NCI-H446 treated with DMSO at 0.1 percent for 48 hours (cell line): ENCODE measurements at regions not wholly inside any gene's neighbourhood (a gene's known extent, or its start where the extent isn't known, plus 50 kb on each side); places are given as distances from the start of the nearest gene placed in this dataset.
"Not testable (repeated sequence)": the region's sequence is repeated elsewhere in the genome, so short reads cannot be mapped to it uniquely, and the experiment has no call there.

Source experiments
- DNase-seq: peaks from one replicate; lab custom pipeline; 2025; lab: John Stamatoyannopoulos, UW

DNA sequence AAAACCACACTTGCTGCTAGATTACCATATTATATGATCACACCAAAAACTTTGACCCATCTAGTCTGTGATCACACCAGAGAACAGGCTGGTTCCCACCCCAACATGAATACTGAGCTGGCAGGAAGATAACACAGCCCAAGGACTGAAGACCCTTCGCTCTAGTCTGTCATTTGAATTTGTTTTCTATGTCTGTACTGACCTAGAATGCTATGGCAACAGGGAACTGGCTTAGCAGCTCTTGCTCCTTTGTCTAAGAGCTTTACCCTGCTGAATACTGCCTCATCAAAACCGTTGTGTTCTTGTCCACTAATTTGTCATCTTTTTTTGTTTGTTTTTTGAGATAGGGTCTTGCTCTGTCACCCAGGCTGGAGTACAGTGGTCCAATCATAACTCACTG lies 420.4 kb downstream of the AASDHPPT start:
- no peak for DNase-seq

DNA sequence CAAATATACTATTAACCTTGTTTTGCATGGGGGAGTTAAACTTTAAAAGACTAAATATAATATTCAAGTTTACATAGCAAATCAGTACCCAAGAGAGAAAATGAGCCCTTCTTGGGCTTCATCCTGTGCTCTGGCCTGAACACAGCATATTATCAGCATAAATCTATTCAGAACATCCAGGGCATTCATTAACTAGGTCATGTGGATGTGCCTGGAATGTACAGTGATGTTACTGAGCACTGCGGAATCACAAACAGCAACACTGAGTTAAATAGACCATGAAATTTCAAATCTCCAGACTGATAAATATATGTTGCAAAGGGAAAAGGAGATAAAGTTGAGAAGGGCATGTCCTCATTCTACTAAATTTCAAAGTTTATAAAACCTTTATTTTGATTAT lies 426.4 kb downstream of the AASDHPPT start:
- no peak for DNase-seq

DNA sequence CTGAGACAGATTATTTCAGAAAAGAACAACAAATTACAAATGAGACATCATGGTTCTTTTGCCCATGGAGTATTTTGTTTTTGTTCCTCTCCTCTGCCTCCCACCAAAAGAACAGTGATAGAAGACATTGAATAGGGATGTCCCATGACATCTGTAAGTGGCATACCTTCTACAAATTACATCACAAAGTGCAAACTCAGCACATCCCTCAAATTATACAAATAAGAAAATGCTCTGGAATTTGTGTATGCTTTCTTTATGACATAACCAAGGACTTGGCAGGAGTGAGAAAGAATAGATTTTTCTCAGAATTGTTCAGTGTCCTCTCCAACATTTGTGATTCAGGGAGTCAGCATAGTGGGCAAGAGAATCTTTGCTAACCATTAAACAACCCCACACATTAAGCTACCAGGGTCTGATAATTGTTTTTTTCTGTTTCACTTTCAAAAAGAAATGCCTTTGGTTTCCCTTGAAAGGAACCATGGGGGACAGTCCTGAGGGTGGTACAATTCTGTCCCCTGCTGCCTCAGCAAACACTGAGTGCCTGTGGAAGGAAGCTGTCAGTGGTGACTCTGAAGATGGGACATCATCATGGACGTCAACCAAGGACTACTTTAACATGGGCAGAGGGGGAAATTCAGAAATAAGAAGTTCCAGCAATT lies 430.3 kb downstream of the AASDHPPT start:
- DNase-seq: no peak

DNA sequence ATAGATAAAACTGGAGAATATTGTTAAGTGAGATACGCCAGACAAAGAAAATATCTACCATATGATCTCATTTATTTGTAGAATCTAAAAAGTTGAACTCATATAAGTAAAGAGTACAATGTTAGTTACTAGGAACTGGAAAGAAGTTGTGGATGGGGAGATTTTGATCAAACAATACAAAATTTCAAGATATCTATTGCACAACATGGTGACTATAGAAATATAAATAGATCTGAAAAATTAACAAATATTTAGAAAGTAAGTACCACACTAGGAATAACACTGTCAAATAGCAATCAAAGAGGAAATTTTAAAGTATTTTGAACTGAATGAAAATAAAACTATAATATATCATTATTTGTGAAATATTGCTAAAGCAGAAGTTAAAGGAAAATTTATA lies 437.2 kb downstream of the AASDHPPT start:
- no peak for DNase-seq

DNA sequence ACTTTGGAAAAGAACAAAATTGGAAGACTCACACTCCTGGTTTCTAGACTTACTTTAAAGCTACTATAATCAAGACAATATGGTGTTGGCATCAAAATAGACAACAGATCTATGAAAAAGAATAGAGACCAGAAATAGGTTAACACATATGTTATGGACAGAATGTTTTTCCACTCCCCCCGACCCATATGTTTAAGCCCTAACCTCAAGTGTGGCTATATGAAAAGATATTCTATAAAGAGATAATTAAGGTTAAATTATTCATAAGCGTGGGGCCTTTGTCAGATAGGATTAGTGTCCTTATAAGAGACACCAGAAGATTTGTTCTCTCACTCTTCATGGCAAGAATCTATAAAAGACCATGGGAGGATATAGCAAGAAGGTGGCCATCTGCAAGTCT lies 440.0 kb downstream of the AASDHPPT start:
- DNase-seq: no peak

DNA sequence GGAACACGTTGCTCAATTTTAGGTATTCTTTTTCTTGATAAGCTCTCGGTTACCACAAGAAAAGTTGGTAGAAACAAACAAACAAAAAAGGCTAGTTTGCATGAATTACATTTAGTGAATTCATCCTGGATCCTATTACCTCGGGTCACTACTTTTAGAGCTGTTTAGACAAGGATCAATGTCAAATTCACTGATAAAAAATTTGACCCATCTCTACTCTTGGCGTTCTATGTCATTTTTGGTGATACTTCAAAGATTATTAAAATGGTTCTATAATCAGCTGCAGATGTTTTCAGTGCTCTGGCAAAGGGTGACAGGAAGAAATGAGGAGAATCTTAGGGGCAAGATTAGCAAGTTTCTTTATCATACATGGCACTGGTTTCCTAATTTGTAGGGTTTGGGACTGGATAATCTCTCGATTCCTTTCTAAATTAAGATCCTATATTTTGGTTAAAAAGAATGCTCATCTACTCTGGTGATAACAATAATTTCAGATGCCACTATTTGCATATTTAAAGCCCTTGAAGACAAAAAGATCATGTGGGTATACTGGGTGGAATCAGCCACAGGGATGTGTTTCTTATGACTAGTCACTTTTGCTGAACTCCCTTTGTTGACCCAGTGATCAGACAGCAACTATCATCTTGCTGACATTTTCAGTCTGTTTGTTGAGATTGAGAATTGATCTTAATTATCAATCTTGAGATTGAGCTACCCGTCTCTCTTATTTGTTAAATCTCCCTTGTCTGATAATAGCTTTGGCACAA lies 442.9 kb downstream of the AASDHPPT start:
- no peak for DNase-seq

DNA sequence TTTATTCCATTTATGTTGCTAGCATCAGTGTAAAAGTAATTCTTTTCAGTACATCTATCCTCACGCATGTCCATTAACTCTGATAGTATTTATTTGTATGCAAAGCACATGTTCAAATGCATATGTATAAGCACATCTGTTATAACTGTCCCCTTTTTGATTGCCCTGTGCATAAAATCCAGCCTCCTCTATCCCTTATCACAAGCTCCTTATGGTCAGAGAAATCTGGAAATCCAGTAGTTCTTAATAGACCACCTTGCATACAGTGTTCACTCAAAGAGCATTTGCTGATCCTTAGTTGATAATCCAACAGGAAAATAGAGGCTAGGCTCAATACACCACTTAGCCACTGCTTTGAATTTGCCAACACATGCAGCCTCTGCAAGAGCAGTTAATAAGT lies 443.5 kb downstream of the AASDHPPT start:
- no peak for DNase-seq

DNA sequence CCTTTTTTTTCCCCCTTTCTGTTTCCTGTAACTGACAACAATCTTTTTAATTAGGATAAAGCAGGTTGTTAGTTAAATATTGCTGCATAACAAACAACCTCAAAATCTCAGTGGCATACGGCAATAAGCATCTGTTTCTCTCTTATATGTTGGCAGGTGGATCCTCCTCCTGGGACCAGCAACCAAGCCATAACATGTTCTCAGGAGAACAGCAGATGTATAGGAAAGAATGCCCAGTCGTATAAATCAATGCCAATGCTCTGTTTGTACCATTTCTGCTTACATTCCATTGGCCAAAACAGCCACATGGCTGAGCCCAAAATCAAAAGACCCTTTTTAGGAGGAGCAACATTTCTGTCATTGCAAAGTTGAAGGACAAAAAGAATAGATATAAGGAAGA lies 445.7 kb downstream of the AASDHPPT start:
- DNase-seq: peak; percentile 90

DNA sequence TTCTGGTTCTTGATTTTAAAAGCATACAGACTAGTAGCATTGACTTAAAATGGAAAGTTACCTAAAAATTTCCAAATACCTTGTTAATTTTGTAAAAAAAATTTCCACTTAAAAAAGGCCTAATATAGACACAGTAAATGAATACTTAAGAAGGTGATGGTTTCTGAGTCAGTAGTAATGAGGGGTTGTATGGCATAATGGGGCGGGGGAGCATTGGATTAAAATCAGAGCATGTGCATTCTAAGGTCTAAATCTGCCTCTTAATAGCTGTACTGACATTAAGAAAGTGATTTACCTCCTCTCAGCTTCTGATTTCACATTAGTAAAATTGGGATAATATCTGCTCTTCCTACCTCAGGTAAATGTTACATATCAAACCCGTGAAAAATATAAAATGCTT lies 446.5 kb downstream of the AASDHPPT start:
- DNase-seq: no peak

DNA sequence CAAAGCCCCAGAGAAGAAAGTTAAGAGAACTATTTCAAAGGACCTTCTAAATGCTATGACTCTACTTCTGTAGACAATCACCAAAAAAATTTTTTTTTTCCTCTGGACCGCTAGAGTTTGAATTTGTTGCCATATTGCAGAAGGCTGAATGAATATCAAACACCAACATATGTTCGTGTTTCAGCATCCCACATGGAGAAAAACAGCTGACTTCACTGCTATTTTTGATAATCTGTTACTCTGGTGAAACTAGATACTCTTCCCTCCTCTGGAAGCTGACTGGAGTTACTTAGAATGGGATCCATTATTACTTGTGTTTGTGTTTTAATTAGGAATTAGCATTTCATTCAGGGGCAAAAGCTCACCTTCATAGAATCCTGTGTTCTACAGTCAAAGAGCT lies 447.0 kb downstream of the AASDHPPT start:
- peak; percentile 20 for DNase-seq

DNA sequence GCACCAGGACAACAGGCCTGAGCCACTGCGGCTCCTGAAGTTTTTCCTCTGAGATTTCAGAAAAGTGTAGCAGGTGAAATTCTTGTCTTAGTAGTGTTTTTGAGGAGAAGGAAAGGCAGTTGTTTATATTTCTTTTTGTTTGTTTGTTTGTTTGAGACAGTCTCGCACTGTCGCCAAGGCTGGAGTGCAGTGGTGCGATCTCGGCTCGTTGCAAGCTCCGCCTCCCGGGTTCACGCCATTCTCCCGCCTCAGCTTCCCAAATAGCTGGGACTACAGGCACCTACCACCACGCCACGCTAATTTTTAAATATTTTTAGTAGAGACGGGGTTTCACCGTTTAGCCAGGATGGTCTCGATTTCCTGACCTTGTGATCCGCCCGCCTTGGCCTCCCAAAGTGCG lies 454.2 kb downstream of the AASDHPPT start:
- DNase-seq: not testable (repeated sequence)

DNA sequence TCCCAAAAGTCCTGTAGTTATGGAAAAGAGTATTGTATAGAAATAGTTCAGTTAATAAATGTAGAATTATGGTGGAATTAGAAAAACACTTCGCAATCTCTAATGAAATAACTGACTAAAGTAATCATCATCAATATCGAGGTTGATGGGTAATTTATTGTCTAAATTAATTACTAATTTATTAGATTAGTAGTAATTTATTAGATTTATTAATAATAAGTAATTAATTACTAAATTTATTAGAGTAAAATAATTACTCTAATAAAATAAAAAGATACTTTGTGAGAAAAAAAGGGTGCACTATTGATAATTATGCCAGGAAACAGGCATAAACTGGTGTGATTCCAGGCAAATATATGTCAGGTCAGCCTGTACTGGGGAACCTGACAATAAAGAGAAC lies 455.6 kb downstream of the AASDHPPT start:
- DNase-seq: no peak

DNA sequence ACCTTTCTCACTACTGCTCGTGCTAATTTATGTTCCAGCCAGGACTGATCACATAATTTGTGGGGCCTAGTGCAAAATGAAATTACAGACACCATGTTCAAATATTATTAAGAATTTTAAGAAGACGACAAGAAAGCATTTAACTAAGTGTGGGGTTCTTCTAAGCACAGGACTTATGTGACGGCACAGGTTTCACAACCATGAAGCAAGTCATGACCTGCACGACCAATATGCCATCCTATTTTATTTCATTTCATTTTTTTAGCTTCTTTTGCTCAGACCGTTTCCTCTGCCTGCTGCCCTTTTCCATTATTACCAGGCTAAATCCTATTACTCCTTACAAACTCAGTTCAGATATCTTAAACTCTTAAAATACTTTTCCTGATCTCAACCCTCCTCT lies 462.5 kb downstream of the AASDHPPT start:
- no peak for DNase-seq

DNA sequence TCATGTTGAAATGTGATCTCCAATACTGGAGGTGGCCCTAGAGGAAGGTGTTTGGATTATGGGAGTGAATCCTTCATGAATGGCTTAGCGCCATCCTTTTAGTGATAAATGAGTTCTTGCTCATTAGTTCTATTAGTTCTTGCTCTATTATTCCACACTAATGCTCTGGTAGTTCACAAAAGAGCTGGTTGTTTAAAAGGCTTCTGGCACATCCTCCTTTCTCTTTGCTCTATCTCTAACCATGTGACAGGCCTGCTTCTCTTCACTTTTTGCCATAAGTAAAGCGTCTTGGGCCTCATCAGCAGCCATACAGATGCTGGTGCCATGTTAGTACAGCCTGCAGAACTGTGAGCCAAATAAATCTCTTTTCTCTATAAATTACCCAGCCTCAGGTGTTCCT lies 469.9 kb downstream of the GUCY1A2 start:
- DNase-seq: no peak

DNA sequence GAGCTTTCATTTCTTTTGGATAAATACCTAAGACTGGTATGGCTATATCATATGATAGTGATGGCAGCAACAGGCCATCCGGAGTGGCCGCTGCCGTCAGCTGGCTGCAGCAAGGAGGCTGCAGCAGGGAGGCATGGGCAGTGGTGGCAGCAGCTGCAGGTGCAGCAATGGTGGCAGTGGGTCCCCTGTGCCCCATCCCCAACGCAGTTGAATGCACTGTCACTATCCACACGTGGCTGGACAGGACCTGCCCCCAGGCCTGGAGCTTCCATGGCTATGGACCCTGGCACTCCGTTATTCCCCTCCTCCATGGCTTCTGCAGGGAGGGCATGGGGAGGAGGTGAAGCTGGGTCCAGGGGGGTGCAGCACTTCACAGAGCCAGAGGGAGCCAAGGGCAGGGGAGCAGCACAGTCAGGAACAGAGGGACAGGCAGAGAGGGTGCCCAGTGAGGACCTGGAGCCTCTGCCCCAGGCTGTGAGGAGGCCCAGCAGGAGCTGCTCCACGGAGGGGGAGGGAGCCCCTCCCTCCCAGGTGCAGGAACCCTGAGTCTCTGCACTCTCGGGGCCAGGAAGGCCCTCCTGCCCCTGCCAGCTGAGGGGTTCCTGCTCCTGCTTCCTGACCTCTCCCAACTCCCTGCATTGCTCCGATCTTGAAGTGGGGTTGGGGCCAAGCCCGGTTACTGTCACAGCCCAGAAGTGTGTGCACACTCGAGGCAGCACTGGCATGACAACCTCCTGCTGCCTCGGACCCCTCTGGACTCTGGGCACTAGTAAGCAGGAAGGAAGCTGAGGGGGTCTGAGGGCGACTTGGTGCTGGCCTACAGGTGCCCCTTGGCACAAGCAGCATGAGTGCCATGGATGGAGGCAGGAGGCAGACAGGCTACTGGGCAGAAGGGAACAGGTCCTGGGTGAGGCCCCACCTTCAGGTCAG lies 466.3 kb downstream of the GUCY1A2 start:
- no peak for DNase-seq

DNA sequence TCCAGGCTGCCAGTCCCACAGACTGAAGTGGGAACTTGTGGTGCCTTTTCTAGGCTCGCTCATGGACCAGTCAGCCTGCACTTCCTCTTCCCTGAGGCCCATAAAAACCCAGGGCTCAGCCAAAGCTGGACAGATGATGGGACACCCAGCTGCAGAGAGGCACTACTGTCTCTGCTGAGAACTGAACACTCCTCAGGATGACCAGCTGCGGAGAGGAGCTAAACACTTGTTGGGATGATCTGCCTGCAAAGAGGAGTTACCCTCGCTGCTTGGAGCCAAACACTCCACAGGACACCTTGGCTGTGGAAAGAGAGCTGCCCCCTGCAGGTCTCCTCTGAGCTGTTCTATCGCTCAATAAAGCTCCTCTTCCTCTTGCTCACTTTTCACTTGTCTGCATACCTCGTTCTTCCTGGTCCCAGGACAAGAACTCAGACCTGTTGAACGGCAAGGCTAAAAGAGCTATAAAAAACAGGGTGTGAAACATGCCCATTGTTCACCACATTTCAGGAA lies 465.5 kb downstream of the GUCY1A2 start:
- DNase-seq: no peak

DNA sequence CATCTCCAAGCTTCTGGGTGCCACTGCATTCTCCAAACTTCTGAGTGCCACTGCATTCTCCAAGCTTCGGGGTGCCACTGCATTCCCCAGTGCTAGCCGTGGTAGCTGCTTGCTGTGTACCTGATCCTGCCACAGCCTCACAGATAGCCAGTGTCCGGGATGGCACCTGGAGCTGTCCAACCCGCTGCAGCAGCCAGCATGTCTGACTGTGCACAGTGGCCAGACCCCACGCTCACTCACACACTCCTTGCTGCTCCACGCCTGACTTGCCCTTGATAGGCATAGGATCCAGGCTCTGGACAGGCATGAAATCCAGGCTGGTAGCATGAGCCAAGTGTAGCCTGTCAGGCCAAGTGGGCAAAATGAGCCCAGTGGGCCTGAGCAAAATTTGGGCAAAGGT lies 465.0 kb downstream of the GUCY1A2 start:
- no peak for DNase-seq

DNA sequence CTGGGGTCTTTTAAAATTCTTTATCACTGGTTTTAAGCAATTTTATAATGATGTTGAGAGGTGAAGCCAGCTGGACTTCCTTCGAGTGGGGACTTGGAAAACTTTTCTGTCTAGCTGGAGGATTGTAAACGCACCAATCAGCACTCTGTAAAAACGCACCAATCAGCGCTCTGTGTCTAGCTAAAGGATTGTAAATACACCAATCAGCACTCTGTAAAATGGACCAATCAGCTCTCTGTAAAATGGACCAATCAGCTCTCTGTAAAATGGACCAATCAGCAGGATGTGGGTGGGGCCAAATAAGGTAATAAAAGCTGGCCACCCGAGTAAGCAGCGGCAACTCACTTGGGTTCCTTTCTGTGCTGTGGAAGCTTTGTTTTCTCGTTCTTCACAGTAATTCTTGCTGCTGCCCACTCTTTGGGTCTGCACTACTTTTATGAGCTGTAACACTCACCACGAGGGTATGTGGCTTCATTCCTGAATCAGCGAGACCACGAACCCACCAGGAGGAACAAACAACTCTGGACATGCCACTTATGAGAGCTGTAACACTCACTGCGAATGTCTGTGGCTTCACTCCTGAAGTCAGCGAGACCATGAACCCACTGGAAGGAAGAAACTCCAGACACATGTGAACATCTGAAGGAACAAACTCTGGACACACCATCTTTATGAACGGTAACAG lies 462.6 kb downstream of the GUCY1A2 start:
- DNase-seq: not testable (repeated sequence)

DNA sequence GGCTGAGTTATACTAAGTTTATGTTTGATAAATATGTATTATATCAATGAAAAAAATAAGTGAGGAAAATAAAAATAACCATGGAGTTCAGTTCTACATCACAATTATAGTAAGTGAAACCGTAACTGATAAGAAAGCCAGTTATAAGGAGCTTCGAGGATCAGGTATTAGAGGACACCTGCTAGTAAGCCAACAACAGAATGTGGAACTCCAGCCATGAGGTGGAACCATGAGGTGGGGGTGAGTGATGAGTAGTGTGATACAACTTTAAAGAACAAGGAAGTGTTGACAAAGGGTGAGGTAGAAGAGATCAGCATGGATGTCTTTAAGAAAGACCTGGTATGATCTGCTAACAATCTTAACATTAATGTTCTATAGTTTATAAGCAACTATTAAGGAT lies 452.9 kb downstream of the GUCY1A2 start:
- no peak for DNase-seq

DNA sequence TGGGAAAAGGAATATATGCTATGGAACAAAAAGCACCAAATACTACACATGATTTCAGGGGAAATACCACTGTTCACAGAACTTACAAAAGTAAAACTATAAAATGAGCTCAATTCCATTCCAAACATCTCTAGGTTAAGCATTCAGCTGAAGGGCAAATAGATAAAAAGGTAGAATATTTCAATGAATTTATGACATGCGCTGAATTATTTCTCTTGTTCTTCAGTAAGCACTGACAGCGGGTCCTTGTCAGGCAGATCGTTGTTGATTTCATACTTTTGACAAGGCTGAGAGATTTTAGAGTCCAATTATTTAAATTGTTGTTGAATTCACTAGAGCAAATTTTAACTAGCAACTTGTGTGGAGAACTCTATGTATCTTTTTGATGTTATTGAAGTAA lies 449.6 kb downstream of the GUCY1A2 start:
- DNase-seq: no peak

DNA sequence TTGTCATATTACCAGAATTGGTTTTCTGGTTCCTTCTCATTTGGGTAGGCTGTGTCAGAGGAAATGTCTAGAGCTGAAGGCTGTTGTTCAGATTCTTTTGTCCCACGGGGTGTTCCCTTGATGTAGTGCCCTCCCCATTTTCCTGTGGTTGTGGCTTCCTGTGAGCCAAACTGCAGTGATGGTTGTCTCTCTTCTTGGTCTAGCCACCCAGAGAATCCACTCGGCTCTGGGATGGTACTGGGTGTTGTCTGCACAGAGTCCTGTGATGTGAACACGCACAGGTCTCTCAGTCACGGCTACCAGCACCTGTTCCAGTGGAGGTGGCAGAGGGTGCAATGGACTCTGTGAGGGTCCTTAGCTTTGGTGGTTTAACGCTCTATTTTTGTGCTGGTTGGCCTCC lies 440.9 kb downstream of the GUCY1A2 start:
- not testable (repeated sequence) for DNase-seq

DNA sequence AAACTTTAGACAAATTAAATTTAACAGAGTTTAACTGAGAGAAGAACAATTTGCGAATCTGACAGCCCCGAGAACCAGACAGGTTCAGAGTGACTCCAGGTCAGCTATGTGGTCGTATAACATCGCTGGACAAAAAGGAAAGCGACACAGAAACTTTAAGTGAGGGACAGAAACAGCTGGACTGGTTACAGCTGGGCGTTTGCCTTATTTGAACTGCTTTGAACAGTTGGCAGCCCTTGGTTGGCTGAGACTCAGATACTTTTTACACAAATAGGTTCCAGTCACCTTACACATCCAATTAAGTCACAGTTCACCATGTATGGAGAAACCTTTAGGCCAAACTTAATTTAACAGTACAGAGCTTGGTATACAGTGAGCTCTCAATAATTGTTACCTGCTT lies 436.9 kb downstream of the GUCY1A2 start:
- no peak for DNase-seq
